Transverse colon (tissue), 4 donors: ENCODE measurements at regions not wholly inside any gene's neighbourhood (a gene's known extent, or its start where the extent isn't known, plus 50 kb on each side); places are given as distances from the start of the nearest gene placed in this dataset.
"Not testable (repeated sequence)": the region's sequence is repeated elsewhere in the genome, so short reads cannot be mapped to it uniquely, and the experiment has no call there.

Source experiments
- DNase-seq: peaks from one replicate; pipeline ENCODE4 v3.0.0-alpha.2; 2019
- H3K27ac ChIP-seq, 4 donors: fragments of 200-600 bp; sonication (generic); 2 replicates each; pipeline ENCODE4 v1.5.1; 2016 to 2018; ENCODE audit warnings: inconsistent platforms in 4 of 4
- H3K27me3 ChIP-seq: fragments of 200-600 bp; sonication (generic); 2 replicates; pipeline ENCODE4 v1.5.1; 2017; ENCODE audit warnings: inconsistent platforms
- H3K36me3 ChIP-seq, 4 donors: fragments of 200-600 bp; sonication (generic); 2 replicates each; pipeline ENCODE4 v1.5.1; 2017 to 2019; ENCODE audit warnings: inconsistent platforms in 4 of 4
- H3K4me1 ChIP-seq, 4 donors: fragments of 200-600 bp; sonication (generic); 2 replicates each; pipeline ENCODE4 v1.5.1; 2017 to 2020; ENCODE audit warnings: inconsistent platforms in 4 of 4
- H3K4me3 ChIP-seq, 4 donors: fragments of 200-600 bp; sonication (generic); 1 replicate in 1 of 4; 2 replicates in 3 of 4; pipeline versions ENCODE4 v1.5.1 to v1.6.1; 2017 to 2019; ENCODE audit warnings: inconsistent platforms in 4 of 4
- H3K9me3 ChIP-seq, 2 donors: fragments of 200-600 bp; sonication (generic); 2 replicates each; pipeline ENCODE4 v1.5.1; 2017 to 2019; ENCODE audit warnings: inconsistent platforms in 2 of 2
- EP300 ChIP-seq: sonication (generic); formaldehyde crosslinking; IDR thresholded peaks from one replicate; pipeline ENCODE4 v1.6.1; 2017; ENCODE audit warnings: antibody characterized with exemption, low read depth
- POLR2A ChIP-seq: fragments of 450-650 bp; IDR thresholded peaks from one replicate; pipeline ENCODE4 v1.6.1; 2016; ENCODE audit warnings: antibody characterized with exemption, mild to moderate bottlenecking, moderate library complexity
- POLR2AphosphoS5 ChIP-seq, 3 donors: sonication (generic); formaldehyde crosslinking; IDR thresholded peaks; one replicate each; pipeline ENCODE4 v1.6.1; 2016; ENCODE audit warnings: antibody characterized with exemption in 3 of 3
- WGBS, 2 donors: methylation state at CpG; one replicate each; pipeline ENCODE4 v1.1.5; 2018; ENCODE audit warnings: low coverage in 1 of 2; 5-methylcytosine and 5-hydroxymethylcytosine counted together
- in situ Hi-C, 4 donors: fragments of 200-750 bp; cut with MboI; loops; one replicate each; pipeline versions ENCODE4 v1.15.0 to v1.15.1; 2017; ENCODE audit warnings: low sequenced_read_pairs in 3 of 4, low pct_ligation_motif_present in 1 of 4, low pct_unique_long_range_greater_than_20kb in 1 of 4
- intact Hi-C: fragments of 100-400 bp; cut with DNase I; formaldehyde crosslinking; loops from one replicate; pipeline ENCODE4 v1.15.1; 2023; ENCODE audit warnings: low total_unique reads
- TF ChIP-seq, protein P1 (sequence below), 5 experiments: fragments of 200-600 bp in 3 of 5; fragments of 450-650 bp in 2 of 5; sonication (generic) in 3 of 5; IDR thresholded peaks; 1 replicate in 2 of 5; 2 replicates in 3 of 5; pipeline ENCODE4 v1.5.1; 2016 to 2017; ENCODE audit warnings: antibody characterized with exemption in 5 of 5, inconsistent platforms in 3 of 5, mild to moderate bottlenecking in 2 of 5, moderate library complexity in 1 of 5

DNA sequence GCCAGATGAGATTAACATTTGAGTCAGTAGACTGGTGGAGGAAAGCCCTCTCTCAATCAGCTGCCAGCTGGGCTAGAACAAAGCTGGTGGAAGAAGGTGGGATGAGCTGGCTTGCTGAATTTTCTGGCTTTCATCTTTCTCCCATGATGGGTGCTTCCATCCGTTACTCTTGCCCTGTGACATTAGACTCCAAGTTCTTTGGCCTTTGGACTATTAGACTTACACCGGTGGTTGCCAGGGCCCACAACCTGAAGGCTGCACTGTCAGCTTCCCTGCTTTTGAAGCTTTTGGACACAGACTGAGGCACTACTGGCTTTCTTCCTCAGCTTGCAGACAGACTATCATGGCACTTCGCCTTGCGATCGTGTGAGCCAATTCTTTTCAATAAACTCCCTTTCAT lies 642.7 kb downstream of the TAF11L14 start:
- in situ Hi-C loops (no loop called here), intact Hi-C loops (no loop called here)
- H3K36me3 ChIP-seq = no peaks in the 10 kb centered on the region
- H3K4me1 ChIP-seq = no peaks in the 10 kb centered on the region
- TF ChIP-seq POLR2AphosphoS5 (IDR thresholded peaks at IDR 0.05) = no peak
- no peak for TF ChIP-seq POLR2A
- TF ChIP-seq EP300 = no peak
- TF ChIP-seq, protein P1, sequence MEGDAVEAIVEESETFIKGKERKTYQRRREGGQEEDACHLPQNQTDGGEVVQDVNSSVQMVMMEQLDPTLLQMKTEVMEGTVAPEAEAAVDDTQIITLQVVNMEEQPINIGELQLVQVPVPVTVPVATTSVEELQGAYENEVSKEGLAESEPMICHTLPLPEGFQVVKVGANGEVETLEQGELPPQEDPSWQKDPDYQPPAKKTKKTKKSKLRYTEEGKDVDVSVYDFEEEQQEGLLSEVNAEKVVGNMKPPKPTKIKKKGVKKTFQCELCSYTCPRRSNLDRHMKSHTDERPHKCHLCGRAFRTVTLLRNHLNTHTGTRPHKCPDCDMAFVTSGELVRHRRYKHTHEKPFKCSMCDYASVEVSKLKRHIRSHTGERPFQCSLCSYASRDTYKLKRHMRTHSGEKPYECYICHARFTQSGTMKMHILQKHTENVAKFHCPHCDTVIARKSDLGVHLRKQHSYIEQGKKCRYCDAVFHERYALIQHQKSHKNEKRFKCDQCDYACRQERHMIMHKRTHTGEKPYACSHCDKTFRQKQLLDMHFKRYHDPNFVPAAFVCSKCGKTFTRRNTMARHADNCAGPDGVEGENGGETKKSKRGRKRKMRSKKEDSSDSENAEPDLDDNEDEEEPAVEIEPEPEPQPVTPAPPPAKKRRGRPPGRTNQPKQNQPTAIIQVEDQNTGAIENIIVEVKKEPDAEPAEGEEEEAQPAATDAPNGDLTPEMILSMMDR (IDR thresholded peaks at IDR 0.05) = no peak
- H3K4me3 ChIP-seq = no peak overlapping the region
- no peak for DNase-seq
- WGBS, 2 donors = 92% methylated on average over 5 of the region's 5 CpGs
- H3K9me3 ChIP-seq = no peaks in the 10 kb centered on the region
- no peaks in the 10 kb centered on the region for H3K27me3 ChIP-seq
- no peak overlapping the region for H3K27ac ChIP-seq

DNA sequence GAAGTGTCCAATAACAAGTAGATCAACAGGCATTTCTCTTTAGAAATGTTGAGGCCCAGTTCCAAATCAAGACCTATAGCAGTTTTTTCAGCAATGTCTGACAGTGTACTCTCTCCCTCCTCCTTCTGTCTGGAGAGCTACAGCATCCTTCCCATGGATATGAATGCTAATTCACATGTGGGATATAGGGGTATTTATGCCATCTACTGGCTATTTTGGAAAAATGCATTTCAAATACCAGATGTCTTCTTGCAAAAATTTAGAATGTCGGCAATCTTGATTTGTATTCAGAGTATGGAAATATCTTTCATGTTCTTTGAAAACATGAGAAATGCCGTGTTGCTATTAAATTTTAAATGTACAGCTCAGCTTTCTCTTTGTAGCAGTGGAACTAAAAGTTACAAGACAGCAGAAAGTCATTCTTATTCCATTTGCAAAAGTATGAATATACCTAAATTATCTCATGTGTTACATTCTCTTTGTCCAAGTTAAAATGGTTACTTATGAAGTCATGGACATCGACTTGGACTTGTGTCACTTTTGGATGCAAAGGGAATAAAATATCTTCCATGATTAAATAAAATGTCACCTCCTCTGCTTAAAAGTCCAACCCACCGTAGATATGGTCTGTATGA lies 647.8 kb downstream of the TAF11L14 start:
- TF ChIP-seq, protein P1 (IDR thresholded peaks at IDR 0.05) = peak in 2 of 5 experiments; percentile 23 to 31
- no peak for TF ChIP-seq POLR2A
- in situ Hi-C loops = loop anchor here in 1 of 4 donors (10.0 kb wide), 1 partner anchor 1057 kb away; no protein-coding TSS in a partner anchor
- no peaks in the 10 kb centered on the region for H3K27me3 ChIP-seq

DNA sequence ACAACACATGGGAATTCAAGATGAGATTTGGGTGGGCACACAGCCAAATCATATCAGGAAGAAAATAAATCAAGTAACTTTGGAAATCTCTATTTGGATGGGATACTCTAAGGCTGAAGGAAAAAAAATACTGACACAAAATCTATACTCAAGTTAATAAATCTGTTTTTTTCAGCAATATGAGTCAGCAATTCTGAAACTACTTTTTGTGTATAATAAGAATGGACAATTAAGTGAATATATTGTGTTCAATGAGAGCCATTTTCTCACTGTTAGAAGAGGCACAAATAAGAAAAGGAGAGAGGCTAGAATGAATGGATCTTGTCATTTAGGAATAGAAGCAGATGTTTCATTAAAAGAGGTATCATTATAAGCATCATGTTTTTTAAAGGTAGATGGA lies 651.0 kb downstream of the TAF11L14 start:
- TF ChIP-seq POLR2A (no peak), EP300 (no peak), POLR2AphosphoS5 (IDR thresholded peaks at IDR 0.05) (no peak)
- TF ChIP-seq, protein P1 (IDR thresholded peaks at IDR 0.05) = no peak
- DNase-seq = no peak
- no peak overlapping the region for H3K4me3 ChIP-seq
- in situ Hi-C loops (loop anchor here in 1 of 4 donors (10.0 kb wide), 1 partner anchor 1060 kb away; no protein-coding TSS in a partner anchor), intact Hi-C loops (no loop called here)
- H3K27ac ChIP-seq = no peak overlapping the region
- no peaks in the 10 kb centered on the region for H3K36me3 ChIP-seq
- no peaks in the 10 kb centered on the region for H3K4me1 ChIP-seq
- H3K9me3 ChIP-seq = no peaks in the 10 kb centered on the region
- no peaks in the 10 kb centered on the region for H3K27me3 ChIP-seq

More for the DNA sequence above, 647.8 kb downstream of the TAF11L14 start:
- intact Hi-C loops = no loop called here
- no peaks in the 10 kb centered on the region for H3K4me1 ChIP-seq
- H3K27ac ChIP-seq = no peak overlapping the region
- no peaks in the 10 kb centered on the region for H3K36me3 ChIP-seq
- no peak overlapping the region for H3K4me3 ChIP-seq
- no peak for DNase-seq
- H3K9me3 ChIP-seq = no peaks in the 10 kb centered on the region
- 39 to 44% methylated on average over 4 of the region's 4 CpGs for WGBS, 2 donors

DNA sequence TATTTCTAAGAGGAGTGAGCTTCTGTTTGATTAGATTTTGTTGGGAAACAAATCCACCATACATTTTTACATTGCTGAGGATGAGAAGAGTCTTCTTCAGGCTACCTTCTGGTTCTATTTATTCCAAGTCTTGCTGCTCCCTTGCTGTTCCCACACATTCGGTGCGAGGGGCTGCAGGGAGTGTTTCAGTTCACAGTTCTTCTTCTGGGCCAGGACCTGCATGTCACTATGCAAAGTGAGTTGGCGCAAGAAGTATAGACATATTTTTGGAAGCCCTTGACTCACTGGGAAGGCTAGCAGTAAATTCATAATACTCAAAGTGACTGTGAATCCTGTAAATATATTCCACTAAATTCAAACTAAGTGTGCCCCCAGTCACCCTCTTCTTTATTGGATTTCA lies 657.9 kb downstream of the TAF11L14 start:
- intact Hi-C loops (no loop called here), in situ Hi-C loops (loop anchor here in 1 of 4 donors (10.0 kb wide), 1 partner anchor 1077 kb away; the partner anchor contains the start of gene BASP1)
- WGBS, 2 donors = 75 to 84% methylated on average over 3 of the region's 3 CpGs

DNA sequence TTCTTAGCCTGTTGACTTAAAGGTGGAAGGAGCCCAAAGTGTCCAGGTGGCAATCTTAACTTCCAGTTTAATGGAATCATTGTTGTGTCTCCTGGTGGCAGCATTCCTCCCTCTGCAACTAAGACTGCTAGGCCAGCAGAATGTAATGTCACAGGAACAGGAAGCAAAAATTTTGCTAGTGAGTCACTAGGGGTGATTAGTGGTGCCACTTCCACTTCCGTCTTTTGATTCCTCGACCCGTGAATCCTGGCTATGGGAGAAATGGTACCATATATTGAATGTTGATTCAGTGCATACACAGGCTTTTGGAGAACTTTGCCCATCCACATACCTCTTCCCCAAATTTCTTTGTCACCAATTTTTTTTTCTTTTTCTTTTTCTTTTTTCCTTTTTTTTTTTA lies 661.4 kb downstream of the TAF11L14 start:
- H3K4me3 ChIP-seq, H3K36me3 ChIP-seq, DNase-seq, H3K4me1 ChIP-seq, H3K9me3 ChIP-seq, H3K27ac ChIP-seq, H3K27me3 ChIP-seq, intact Hi-C loops: not testable (repeated sequence)
- 73% methylated on average over 3 of the region's 3 CpGs; no CpG with 5 or more reads in 1 of the 2 donors for WGBS, 2 donors
- in situ Hi-C loops = loop anchor here in 1 of 4 donors (10.0 kb wide), 1 partner anchor 1081 kb away; the partner anchor contains the start of gene BASP1

More for the DNA sequence above, 657.9 kb downstream of the TAF11L14 start:
- Histone ChIP-seq H3K27me3 (no peaks in the 10 kb centered on the region), H3K4me3 (no peak overlapping the region), H3K9me3 (no peaks in the 10 kb centered on the region), H3K4me1 (no peaks in the 10 kb centered on the region), H3K36me3 (no peaks in the 10 kb centered on the region), H3K27ac (no peak overlapping the region)
- TF ChIP-seq POLR2AphosphoS5 (IDR thresholded peaks at IDR 0.05) (no peak), EP300 (no peak), POLR2A (no peak)
- TF ChIP-seq, protein P1 (IDR thresholded peaks at IDR 0.05) = no peak
- no peak for DNase-seq
